ENCODE measurements at regions not wholly inside any gene's neighbourhood (a gene's known extent, or its start where the extent isn't known, plus 50 kb on each side); places are given as distances from the start of the nearest gene placed in this dataset.
"Not testable (repeated sequence)": the region's sequence is repeated elsewhere in the genome, so short reads cannot be mapped to it uniquely, and the experiment has no call there.

- DNase-seq: no peak
Observed at GRCh38 chrX:42832764-42833549, 55.0 kb upstream of the PPP1R2C start.

GRCh38 chrX:42833550-42833940, 55.6 kb upstream of the PPP1R2C start:
- DNase-seq: not testable (repeated sequence)

DNA sequence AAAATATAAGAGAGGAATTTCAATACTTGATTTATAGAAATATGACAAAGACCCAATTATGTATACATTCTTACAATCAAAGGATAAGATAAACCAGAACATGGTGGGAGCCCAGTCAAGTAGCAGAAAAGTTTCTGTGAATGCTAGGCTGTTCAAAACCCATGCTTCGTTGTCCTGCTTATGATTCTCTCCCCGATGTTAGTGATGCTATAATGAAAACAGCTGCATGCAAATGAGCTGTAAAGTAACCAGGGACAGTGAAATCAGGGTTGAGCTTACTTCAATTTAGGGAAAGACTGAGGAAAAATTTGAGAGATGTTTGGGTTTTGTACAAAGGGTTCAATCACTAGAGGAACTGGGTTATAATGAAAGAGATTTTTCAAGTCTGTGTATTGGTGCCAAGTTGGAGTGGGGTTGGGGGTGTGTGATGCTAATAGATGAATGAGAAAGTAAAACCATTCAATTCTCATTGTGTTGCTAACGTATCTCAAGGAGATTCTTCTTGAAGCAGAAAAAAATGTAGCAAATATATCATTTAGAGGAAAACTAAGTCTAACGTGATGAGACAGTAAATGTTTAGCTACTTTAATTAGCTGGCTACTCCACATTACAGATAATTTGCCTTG, 59.3 kb upstream of the PPP1R2C start:
- DNase-seq: no peak

DNA sequence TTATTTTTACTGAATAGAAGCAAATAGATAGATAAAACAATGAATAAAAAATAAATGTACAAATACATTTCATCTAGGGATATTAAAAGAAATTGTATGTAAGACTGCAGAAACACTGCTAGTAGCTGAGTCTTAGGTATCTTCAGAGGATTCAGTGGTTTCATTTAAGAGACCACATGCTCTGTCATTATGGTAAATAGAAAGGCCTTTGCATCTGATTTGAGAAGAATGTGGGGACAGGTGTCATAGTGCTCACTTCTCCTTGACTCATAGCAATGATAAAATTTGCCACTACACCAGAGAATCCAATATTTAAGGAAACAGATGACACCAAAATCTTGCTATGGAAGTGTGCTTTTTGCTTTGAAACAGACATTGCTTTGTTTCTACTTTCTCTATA, 59.8 kb upstream of the PPP1R2C start:
- DNase-seq: no peak

DNA sequence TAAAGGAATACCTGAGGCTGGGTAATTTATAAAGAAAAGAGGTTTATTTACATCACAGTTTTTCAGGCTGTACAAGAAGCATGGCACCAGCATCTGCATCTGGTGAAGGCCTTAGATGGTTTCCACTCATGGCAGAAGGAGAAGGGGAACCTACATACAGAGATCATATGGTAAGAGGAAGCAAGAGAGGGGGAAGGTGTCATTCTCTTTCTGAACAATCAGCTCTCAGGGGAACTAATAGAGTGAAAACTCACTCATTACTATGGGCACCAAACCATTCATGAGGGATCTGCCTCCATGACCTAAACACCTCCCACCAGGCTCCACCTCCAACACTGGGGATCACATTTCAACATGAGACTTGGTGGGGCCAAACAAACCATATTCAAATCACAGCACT, 61.7 kb upstream of the PPP1R2C start:
- no peak for DNase-seq

DNA sequence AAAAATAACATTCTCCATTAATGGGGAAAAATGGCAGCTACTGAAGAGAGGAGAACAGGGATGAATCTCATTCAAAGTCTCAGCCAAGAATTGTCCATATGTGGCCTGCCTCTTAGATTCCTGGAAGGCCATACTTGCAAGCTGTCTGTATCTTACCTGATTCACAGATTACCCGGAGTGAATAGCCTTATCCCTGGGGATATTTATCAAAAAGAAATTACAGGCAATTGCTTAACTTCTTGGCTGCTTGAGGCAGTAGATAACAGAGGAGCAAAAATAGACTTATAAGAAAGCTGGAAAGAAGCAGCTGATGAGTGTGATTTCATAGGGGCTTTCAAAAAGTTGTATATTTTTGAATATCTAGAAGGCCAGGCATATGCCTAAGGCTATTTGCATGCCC, 68.8 kb upstream of the PPP1R2C start:
- no peak for DNase-seq

DNA sequence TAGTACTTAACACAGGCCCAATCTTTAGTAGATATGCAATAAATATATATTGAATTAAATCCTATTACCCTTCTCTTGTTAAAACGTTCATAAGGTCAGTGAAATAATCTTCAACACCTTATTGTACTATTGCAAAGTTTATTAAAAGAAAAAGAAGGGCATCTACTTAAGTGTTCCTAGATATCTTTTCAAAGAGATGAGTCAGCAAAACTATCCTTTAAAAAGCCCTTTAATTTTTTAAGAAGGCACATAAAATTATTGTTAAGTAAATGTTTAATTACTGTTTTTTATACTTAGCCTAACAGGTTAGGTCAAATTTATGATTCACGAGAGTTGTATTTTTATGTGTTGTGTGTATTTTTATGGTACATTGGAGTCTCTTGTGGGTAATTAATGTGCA, 77.3 kb upstream of the PPP1R2C start:
- no peak for DNase-seq

GRCh38 chrX:42857766-42858165, 79.8 kb upstream of the PPP1R2C start:
- no peak for DNase-seq

- DNase-seq: no peak
Observed at GRCh38 chrX:42869011-42869410, 91.0 kb upstream of the PPP1R2C start.

DNA sequence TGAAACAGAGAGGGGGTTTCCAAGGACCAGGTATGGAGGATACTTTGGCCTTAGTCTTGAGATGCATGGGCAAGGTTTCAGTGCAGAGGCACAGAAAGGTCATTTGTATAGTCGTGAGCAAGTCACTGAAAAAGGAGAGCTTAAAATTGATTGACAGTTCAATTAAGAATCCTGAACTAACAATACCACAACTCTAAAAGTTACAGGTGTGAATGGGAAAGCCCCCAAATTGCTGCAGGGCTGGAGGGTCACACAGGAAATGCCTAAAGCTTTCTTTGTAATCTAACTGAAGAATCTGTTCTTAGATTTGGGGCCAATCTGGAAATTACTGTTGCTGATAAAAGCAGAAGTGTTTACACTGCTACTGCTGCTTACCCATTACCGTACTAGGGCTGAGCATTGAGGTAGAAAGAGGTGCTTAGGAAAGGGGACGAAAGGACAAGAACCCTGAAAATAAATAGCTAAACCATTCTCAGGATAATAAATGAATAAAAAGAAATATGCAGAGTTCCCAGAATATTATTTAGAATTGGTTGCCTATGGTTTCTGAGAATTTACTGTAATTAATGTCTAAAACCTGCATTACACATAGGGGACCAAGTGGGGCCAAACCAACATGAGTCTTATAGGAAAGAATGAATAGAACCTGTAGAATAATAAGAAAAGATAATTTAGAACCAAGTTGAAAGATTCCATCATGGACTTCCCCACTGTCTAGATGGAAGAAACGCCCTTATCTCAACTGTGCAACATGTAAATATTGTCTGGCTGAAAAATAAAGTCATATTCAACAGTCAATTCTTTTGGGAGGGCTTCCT, 91.9 kb upstream of the PPP1R2C start:
- no peak for DNase-seq

GRCh38 chrX:42886519-42886918, 108.6 kb upstream of the PPP1R2C start:
- no peak for DNase-seq

- no peak for DNase-seq
Observed at GRCh38 chrX:42900947-42901346, 123.0 kb upstream of the PPP1R2C start.

DNA sequence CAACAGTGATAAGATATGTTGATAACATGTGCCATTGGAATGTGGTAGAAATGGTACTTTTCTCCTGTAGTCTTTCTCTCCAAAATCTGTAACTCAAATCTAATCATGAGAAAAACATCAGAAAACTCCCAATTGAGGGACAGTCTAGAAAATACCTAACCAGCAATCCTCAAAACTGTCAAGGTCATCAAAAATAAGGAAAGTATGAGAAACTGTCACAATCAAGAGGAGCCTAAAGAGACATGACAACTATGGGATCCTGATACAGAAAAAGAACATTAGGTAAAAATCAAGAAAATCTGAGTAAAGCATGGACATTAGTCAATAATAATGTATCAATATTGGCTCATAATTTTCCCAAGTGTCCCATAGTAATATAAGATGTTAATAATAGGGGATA, 124.5 kb upstream of the PPP1R2C start:
- DNase-seq: no peak

- no peak for DNase-seq
Observed at GRCh38 chrX:42920752-42921151, 142.8 kb upstream of the PPP1R2C start.

- no peak for DNase-seq
Observed at GRCh38 chrX:42930071-42930470, 152.1 kb upstream of the PPP1R2C start.

GRCh38 chrX:42930951-42931350, 153.0 kb upstream of the PPP1R2C start:
- no peak for DNase-seq

- DNase-seq: no peak
Observed at GRCh38 chrX:42933187-42933586, 155.2 kb upstream of the PPP1R2C start.

DNA sequence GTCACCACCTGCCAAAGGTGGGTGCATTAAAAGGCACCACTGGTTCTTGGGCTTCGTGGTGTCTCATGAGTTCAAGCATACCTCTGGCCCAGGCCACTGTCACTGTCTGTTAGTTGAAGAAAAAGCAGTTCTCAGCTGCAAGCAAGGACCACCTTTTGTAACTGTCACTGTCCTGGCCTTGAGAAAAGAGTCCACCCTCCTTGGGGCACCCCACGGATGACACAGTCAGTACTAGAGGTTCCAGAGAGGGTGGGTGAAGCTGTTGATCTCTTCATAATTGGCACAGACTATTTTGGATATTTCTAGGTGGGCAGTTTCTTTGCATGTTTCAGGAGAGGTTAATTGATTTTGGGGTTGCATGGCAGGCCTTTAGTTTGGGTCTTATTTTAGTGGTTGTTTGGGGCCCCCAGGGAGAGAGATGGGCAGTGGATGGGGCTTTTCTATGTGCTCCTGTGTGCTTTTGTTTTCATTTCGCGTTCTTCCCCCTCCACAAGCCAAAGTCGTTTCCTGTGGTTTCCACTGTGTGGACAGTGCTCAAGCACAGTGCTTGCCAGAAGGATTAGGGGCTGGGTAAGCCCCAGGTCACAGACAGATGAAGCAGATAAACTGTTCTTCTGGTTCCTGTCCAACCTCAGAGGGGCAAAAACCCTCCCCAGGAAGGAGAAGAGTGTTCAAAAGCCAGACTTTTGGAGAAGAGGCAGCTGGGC, 156.2 kb upstream of the PPP1R2C start:
- no peak for DNase-seq

DNA sequence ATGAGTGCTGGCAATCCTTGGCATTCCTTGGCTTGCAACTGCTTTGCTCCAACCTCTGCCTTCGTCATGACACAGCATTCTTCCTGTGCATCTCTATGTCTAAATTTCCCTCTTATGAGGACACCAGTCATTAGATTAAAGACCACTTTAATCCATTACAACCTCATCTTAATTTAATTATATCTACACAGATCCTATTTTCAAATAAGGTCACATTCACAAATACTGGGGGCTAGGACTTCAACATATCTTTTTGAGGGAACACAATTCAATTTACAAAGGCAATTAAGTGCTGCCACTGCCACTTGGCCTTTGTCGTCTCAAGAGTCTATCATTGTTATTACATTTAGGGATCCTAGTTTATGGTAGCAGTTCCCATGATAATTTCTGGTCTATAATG, 163.7 kb upstream of the PPP1R2C start:
- DNase-seq: no peak

DNA sequence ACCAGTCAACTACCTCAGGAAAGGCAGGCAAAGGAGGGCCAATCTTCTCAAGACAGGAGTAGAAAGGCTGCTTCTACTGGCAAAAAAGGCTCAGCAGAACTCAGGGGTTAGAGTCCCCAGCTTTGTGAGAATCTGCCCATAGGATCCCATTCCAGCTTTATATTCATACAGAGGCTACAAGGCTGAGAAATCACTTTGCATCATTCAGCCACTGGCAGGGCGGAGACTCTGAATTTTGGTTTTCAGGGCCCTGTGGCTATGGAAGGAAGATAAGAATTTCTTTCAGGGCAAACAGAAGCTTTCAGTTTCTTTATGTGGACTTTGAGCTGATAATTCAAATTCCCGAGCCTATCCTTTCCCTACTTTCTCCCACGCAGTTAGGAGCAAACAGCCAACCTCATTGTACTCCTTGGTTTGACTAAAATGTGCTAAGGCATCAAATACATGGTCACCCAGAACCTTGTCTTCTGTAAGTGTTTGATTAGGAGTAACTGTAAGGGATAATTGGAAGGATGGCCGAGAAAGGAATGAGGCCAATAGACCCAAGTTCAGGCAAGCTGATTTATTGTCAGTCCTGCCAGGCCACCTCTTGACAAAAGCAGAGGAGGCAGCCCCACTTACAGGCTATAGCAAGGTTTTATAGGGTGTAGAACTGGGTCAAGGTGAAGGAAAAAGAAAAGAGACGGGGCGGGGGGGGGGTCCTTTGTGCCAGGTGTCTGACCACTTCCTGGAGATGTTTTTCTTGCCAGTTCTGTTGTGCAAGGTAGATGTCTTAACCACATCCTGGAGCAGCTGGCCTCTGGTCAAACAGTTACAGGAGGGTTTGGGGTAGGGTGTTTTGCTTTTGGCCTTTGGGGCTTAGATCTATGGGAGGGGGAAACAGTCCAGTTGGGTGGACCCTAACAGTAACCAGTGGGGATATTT, 165.3 kb upstream of the PPP1R2C start:
- DNase-seq: no peak

- no peak for DNase-seq
Observed at GRCh38 chrX:42944381-42944998, 166.5 kb upstream of the PPP1R2C start.
